ENCODE measurements at regions not wholly inside any gene's neighbourhood (a gene's known extent, or its start where the extent isn't known, plus 50 kb on each side); places are given as distances from the start of the nearest gene placed in this dataset.

- DNase-seq (ENCODE audit: low read depth): no peak
Observed at GRCh38 chr19:30128211-30128610, 186.2 kb downstream of the URI1 start.

- DNase-seq (ENCODE audit: low read depth): no peak
Observed at GRCh38 chr19:30130356-30131122, 188.5 kb downstream of the URI1 start.

GRCh38 chr19:30131246-30131645, 189.2 kb downstream of the URI1 start:
- no peak for DNase-seq (ENCODE audit: low read depth)

GRCh38 chr19:30131722-30132291, 189.8 kb downstream of the URI1 start:
- DNase-seq (ENCODE audit: low read depth): no peak

- no peak for DNase-seq (ENCODE audit: low read depth)
Observed at GRCh38 chr19:30132343-30133075, 190.5 kb downstream of the URI1 start.

GRCh38 chr19:30133803-30134202, 191.8 kb downstream of the URI1 start:
- no peak for DNase-seq (ENCODE audit: low read depth)

- no peak for DNase-seq (ENCODE audit: low read depth)
Observed at GRCh38 chr19:30135093-30135757, 193.2 kb downstream of the URI1 start.

GRCh38 chr19:30135797-30136196, 193.8 kb downstream of the URI1 start:
- DNase-seq (ENCODE audit: low read depth): no peak

GRCh38 chr19:30136611-30137195, 194.7 kb downstream of the URI1 start:
- no peak for DNase-seq (ENCODE audit: low read depth)

- no peak for DNase-seq (ENCODE audit: low read depth)
Observed at GRCh38 chr19:30137747-30138146, 195.7 kb downstream of the URI1 start.

- DNase-seq (ENCODE audit: low read depth): no peak
Observed at GRCh38 chr19:30144242-30144758, 202.3 kb downstream of the URI1 start.

GRCh38 chr19:30144802-30145201, 202.8 kb downstream of the URI1 start:
- no peak for DNase-seq (ENCODE audit: low read depth)

GRCh38 chr19:30145467-30145866, 203.4 kb downstream of the URI1 start:
- no peak for DNase-seq (ENCODE audit: low read depth)

- DNase-seq (ENCODE audit: low read depth): no peak
Observed at GRCh38 chr19:30146346-30146745, 204.3 kb downstream of the URI1 start.

- no peak for DNase-seq (ENCODE audit: low read depth)
Observed at GRCh38 chr19:30148039-30148790, 206.2 kb downstream of the URI1 start.

- no peak for DNase-seq (ENCODE audit: low read depth)
Observed at GRCh38 chr19:30148803-30149202, 206.8 kb downstream of the URI1 start.

- DNase-seq (ENCODE audit: low read depth): no peak
Observed at GRCh38 chr19:30149300-30149699, 207.3 kb downstream of the URI1 start.

GRCh38 chr19:30150626-30151025, 208.6 kb downstream of the URI1 start:
- DNase-seq (ENCODE audit: low read depth): no peak

GRCh38 chr19:30151081-30151480, 209.0 kb downstream of the URI1 start:
- no peak for DNase-seq (ENCODE audit: low read depth)

GRCh38 chr19:30152510-30153291, 210.7 kb downstream of the URI1 start:
- DNase-seq (ENCODE audit: low read depth): no peak

Measured in T follicular helper cell (primary cell).